ENCODE measurements at regions not wholly inside any gene's neighbourhood (a gene's known extent, or its start where the extent isn't known, plus 50 kb on each side); places are given as distances from the start of the nearest gene placed in this dataset.

DNA sequence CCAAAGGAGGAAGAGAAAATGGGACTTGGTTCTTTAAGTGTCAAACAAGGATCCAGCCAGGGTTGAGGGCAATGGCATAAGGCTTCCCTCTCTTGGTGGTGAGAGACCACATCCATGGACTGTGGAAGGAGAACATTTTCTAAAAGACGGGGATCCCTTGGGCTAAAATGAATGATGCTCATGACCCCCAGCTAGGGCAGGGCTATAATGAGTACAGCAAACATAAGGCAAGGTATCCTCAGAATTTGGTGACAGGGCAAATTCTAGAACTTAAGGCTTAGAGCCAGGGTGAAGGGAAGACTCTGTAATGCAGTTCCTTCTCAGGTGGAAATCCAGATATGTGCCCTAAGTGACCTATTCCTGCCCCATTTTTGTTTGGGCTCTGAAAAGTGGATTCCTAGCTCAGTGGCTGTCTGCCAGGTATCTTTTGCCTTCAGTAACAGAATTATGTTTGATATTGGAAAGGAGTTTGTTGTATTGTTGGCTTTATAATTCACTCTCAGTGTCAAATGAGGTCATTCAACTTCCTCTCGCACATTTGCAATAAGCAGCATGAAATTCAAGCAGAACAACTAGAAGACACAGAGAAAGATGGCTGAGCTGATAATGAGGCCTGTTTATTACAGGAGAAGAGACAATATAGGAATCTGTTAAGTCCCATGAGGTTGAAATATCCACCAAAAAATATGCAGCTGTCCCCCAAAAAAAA is 76.8 kb downstream of the DAD1 start:
- no peak for TF ChIP-seq POLR2A (IDR thresholded peaks at IDR 0.05)
- TF ChIP-seq, protein P1, sequence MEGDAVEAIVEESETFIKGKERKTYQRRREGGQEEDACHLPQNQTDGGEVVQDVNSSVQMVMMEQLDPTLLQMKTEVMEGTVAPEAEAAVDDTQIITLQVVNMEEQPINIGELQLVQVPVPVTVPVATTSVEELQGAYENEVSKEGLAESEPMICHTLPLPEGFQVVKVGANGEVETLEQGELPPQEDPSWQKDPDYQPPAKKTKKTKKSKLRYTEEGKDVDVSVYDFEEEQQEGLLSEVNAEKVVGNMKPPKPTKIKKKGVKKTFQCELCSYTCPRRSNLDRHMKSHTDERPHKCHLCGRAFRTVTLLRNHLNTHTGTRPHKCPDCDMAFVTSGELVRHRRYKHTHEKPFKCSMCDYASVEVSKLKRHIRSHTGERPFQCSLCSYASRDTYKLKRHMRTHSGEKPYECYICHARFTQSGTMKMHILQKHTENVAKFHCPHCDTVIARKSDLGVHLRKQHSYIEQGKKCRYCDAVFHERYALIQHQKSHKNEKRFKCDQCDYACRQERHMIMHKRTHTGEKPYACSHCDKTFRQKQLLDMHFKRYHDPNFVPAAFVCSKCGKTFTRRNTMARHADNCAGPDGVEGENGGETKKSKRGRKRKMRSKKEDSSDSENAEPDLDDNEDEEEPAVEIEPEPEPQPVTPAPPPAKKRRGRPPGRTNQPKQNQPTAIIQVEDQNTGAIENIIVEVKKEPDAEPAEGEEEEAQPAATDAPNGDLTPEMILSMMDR (IDR thresholded peaks at IDR 0.05 in 4 of 5, conservative IDR thresholded peaks at IDR 0.05 in 1 of 5), result no peak
